GM12864 (cell line): ENCODE measurements at regions not wholly inside any gene's neighbourhood (a gene's known extent, or its start where the extent isn't known, plus 50 kb on each side); places are given as distances from the start of the nearest gene placed in this dataset.

Experiments used
- DNase-seq: peaks from one replicate; pipeline ENCODE4 v3.0.0-alpha.2; 2011; ENCODE audit warnings: low read depth
- H3K4me3 ChIP-seq: 2 replicates; pipeline ENCODE4 v1.5.1; 2011; ENCODE audit warnings: mild to moderate bottlenecking, low read depth, low read length, control low read depth
- CTCF ChIP-seq: IDR thresholded peaks from 2 replicates; pipeline ENCODE4 v1.5.1; 2011; ENCODE audit warnings: low read depth, mild to moderate bottlenecking, moderate library complexity, low read length, control low read depth, inconsistent platforms; ENCODE audit errors: missing control alignments

GRCh38 chr17:79438058-79438457 lies 172.8 kb downstream of the RBFOX3 start:
- no peak overlapping the region for H3K4me3 ChIP-seq
- no peak for TF ChIP-seq CTCF
- DNase-seq = no peak

- TF ChIP-seq CTCF = no peak
- no peak overlapping the region for H3K4me3 ChIP-seq
These were observed 173.8 kb downstream of the RBFOX3 start for GRCh38 chr17:79437081-79437480.

DNA sequence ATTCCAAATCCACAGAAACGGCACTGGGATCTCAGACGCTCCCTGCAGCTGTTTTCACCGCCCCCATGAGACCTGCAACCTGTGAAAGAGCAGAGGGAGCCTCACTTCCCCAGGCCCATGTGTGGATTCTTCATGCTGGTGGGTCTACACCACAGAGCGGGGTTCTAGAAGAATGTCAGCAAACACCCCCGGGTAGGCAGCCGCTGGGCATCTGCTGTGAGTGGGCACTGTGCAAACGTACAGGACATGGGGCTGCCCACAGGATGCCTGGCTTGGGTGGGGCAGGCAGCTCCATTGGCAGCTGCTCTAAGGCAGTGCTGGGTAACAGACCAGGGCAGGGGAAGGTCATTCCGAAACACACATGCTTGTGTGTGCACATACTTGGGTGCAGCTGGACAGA lies 174.9 kb downstream of the RBFOX3 start:
- no peak overlapping the region for H3K4me3 ChIP-seq
- no peak for DNase-seq
- no peak for TF ChIP-seq CTCF

More at GRCh38 chr17:79437081-79437480, 173.8 kb downstream of the RBFOX3 start:
- DNase-seq = no peak

GRCh38 chr17:79435296-79435695 lies 175.6 kb downstream of the RBFOX3 start:
- DNase-seq = no peak
- no peak for TF ChIP-seq CTCF
- no peak overlapping the region for H3K4me3 ChIP-seq

DNA sequence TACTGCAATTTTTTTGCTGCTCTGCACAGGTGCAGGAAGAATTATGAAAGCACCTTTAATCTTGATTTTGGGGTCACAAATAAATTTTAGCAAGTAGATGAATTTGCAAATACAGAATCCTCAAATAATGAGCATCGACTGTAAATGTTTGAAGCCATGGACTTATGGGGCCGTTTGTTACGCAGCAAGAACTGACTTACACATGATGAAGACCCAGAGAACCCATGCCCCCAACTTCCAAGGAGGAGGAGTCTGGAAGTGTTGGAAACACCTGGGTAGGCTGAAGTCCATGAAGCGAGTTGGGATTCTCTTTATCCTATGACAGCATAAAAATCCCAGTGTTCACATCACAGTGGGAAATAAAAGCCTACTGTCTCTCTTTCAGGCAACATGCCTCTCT lies 176.6 kb downstream of the RBFOX3 start:
- no peak overlapping the region for H3K4me3 ChIP-seq
- DNase-seq = no peak
- TF ChIP-seq CTCF = no peak

DNA sequence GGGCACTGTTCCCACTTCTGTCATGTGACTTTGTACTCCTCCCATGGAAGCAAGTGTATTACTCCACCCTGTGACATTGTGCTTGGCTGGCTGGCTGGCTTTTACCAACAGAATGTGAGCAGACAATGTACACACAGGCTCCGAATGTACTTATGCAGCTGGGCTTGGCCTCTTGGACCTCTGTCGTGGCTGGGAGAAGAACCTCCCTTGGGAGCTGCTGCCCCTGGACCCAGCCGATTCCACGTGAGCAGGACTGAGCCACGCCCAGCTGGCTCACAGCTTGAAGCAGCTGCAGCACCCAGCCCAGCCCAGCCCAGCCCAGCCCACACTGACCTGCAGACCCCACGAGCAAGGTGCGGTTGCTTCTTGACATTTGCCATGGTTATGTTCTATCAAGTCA lies 177.5 kb downstream of the RBFOX3 start:
- no peak overlapping the region for H3K4me3 ChIP-seq
- no peak for TF ChIP-seq CTCF

GRCh38 chr17:79431175-79431574 lies 179.7 kb downstream of the RBFOX3 start:
- DNase-seq = no peak
- no peak overlapping the region for H3K4me3 ChIP-seq
- no peak for TF ChIP-seq CTCF

More for the DNA sequence above, 177.5 kb downstream of the RBFOX3 start:
- DNase-seq = no peak
